GM12891 (cell line): ENCODE measurements at regions not wholly inside any gene's neighbourhood (a gene's known extent, or its start where the extent isn't known, plus 50 kb on each side); places are given as distances from the start of the nearest gene placed in this dataset.

Source experiments
- DNase-seq: peaks from one replicate; pipeline ENCODE4 v3.0.0; 2011; ENCODE audit warnings: low spot score; ENCODE audit not compliant: insufficient read length
- FAIRE-seq: peaks from 2 replicates; lab custom pipeline; 2011; peaks lifted over from hg19 to GRCh38; lab: Jason Lieb, UNC
- PAX5 ChIP-seq: IDR thresholded peaks from 2 replicates; pipeline ENCODE4 v1.6.1; 2011; ENCODE audit warnings: low read length, moderate library complexity, mild to moderate bottlenecking; ENCODE audit not compliant: insufficient read depth, severe bottlenecking
- POLR2A ChIP-seq: IDR thresholded peaks from 2 replicates; pipeline ENCODE4 v1.6.1; 2011; ENCODE audit warnings: low read depth, low read length, control low read depth
- POLR2AphosphoS5 ChIP-seq: IDR thresholded peaks from 2 replicates; pipeline ENCODE4 v1.6.1; 2011; ENCODE audit warnings: low read depth, low read length, control low read depth
- POU2F2 ChIP-seq: IDR thresholded peaks from 2 replicates; pipeline ENCODE4 v1.6.1; 2011; ENCODE audit warnings: low read depth, mild to moderate bottlenecking, control low read depth, low read length, moderate library complexity
- SPI1 ChIP-seq: IDR thresholded peaks from 2 replicates; pipeline ENCODE4 v1.6.1; 2011; ENCODE audit warnings: low read depth, low read length, control low read depth
- TAF1 ChIP-seq: IDR thresholded peaks from 2 replicates; pipeline ENCODE4 v1.6.1; 2011; ENCODE audit warnings: low read depth, low read length, control low read depth

GRCh38 chr12:75715682-75716081 lies 204.3 kb upstream of the KRR1 start:
- no peak for FAIRE-seq
- TF ChIP-seq TAF1 (no peak), POLR2AphosphoS5 (no peak), POU2F2 (no peak), POLR2A (no peak), PAX5 (no peak), SPI1 (no peak)
- no peak for DNase-seq

GRCh38 chr12:75715323-75715644 lies 203.9 kb upstream of the KRR1 start:
- DNase-seq (no peak), FAIRE-seq (no peak)
- TF ChIP-seq SPI1 = no peak
- no peak for TF ChIP-seq TAF1
- no peak for TF ChIP-seq POLR2AphosphoS5
- no peak for TF ChIP-seq POLR2A

GRCh38 chr12:75714462-75715322 lies 203.3 kb upstream of the KRR1 start:
- FAIRE-seq (no peak), DNase-seq (no peak)
- TF ChIP-seq TAF1 (no peak), SPI1 (no peak), POLR2A (no peak), PAX5 (no peak), POLR2AphosphoS5 (no peak), POU2F2 (no peak)

DNA sequence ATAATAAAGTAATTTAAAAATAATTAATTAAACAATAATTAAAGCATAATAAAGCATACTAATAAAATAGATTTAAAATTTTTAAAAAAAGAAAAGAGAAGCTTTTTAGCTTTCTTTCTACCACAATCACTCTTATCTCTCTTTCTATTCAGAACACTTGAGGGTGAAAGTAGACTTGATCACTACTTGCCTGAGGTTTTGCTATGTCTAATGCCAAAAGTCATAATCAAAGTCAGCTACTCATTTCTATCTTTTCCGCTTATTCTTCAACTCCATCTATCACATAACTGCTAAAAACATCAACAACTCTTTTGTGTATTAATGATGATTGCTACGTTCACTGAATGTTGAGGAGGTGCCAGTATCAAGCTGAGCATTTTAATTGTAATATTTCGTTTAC lies 202.0 kb upstream of the KRR1 start:
- TF ChIP-seq POU2F2 = no peak
- TF ChIP-seq PAX5 = no peak
- no peak for TF ChIP-seq SPI1
- FAIRE-seq (no peak), DNase-seq (no peak)

- no peak for TF ChIP-seq POU2F2
- TF ChIP-seq PAX5 = no peak
- no peak for TF ChIP-seq POLR2AphosphoS5
- TF ChIP-seq TAF1 = no peak
- TF ChIP-seq POLR2A = no peak
- no peak for TF ChIP-seq SPI1
- no peak for DNase-seq
- no peak for FAIRE-seq
Observed at GRCh38 chr12:75712223-75712622, 200.8 kb upstream of the KRR1 start.

GRCh38 chr12:75711271-75711670 lies 199.9 kb upstream of the KRR1 start:
- FAIRE-seq (no peak), DNase-seq (no peak)
- TF ChIP-seq POLR2AphosphoS5 (no peak), TAF1 (no peak), POU2F2 (no peak), SPI1 (no peak), PAX5 (no peak)

- no peak for FAIRE-seq
- DNase-seq = no peak
- TF ChIP-seq PAX5 = no peak
- no peak for TF ChIP-seq POU2F2
Observed at GRCh38 chr12:75710361-75711069, 199.1 kb upstream of the KRR1 start.

DNA sequence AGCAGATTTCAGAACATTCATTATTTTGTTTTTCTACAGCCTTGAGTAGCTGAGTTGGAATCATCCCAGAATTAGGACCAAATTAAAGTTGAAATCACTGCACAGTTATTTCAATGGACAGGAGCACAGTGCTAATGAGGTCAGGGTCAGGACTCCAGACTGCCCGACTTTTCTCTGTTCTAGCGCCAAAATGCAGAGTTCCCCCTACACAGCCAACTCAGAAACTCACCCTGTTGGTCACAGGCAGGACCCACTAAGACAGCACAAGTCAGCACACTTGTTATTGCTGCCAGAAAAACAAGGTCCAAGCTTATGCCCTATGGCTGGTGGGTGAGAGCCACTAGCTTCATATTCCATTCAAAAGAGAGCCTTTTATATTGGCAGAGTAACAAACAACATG lies 198.1 kb upstream of the KRR1 start:
- no peak for FAIRE-seq
- DNase-seq = no peak

GRCh38 chr12:75708802-75709201 lies 197.4 kb upstream of the KRR1 start:
- TF ChIP-seq TAF1 (no peak), SPI1 (no peak), POLR2A (no peak), POU2F2 (no peak), PAX5 (no peak), POLR2AphosphoS5 (no peak)
- FAIRE-seq = no peak
- no peak for DNase-seq

More for the DNA sequence above, 198.1 kb upstream of the KRR1 start:
- TF ChIP-seq TAF1 = no peak
- no peak for TF ChIP-seq PAX5
- TF ChIP-seq POLR2AphosphoS5 = no peak
- TF ChIP-seq SPI1 = no peak
- TF ChIP-seq POU2F2 = no peak
- no peak for TF ChIP-seq POLR2A

DNA sequence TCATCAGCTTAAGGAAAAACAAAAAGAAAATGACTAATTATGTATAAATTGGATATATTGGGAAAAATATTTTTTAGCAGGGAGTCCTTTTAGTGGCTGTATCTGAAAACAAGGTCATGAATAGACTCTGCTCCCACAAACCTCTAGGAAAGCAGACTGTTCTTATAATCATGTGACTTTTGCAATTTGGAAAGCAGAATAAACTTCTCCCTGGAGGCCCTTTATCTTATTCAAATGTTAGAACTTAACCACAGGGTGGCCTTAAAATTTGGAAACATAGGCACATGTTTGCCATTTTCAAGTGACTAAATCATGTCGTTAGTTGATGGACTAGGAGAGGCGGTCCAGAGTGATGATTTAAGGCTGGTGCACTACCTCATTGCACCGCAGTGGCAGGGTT lies 196.6 kb upstream of the KRR1 start:
- FAIRE-seq = no peak
- DNase-seq = no peak
- TF ChIP-seq POU2F2 (no peak), TAF1 (no peak), POLR2A (no peak), SPI1 (no peak), PAX5 (no peak), POLR2AphosphoS5 (no peak)
